K562 (cell line): ENCODE measurements at regions not wholly inside any gene's neighbourhood (a gene's known extent, or its start where the extent isn't known, plus 50 kb on each side); places are given as distances from the start of the nearest gene placed in this dataset.

ENCODE experiments used
- CREB5 ChIP-seq: fragments of 250-450 bp; sonication (Bioruptor Pico); IDR thresholded peaks from 2 replicates; pipeline ENCODE4 v1.5.0; 2020; ENCODE audit warnings: mild to moderate bottlenecking
- CTCF ChIP-seq, 3 experiments: IDR thresholded peaks in 2 of 3; conservative IDR thresholded peaks in 1 of 3; 2 replicates each; pipeline ENCODE4 v1.5.1; 2011 to 2012; ENCODE audit warnings: low read length in 3 of 3, mild to moderate bottlenecking in 3 of 3, control low read depth in 2 of 3, improper control_type of control experiment in 1 of 3, inconsistent platforms in 1 of 3, low read depth in 1 of 3, mixed read lengths in 1 of 3, moderate library complexity in 1 of 3; ENCODE audit not compliant: insufficient read depth in 2 of 3
- MXI1 ChIP-seq: IDR thresholded peaks from 2 replicates; pipeline ENCODE4 v1.6.1; 2011; ENCODE audit warnings: low read depth, mild to moderate bottlenecking, improper control_type of control experiment, low read length
- ZNF311 ChIP-seq: fragments of 250-450 bp; sonication (Bioruptor Pico); IDR thresholded peaks from 2 replicates; pipeline ENCODE4 v1.4.0; 2020; ENCODE audit warnings: mild to moderate bottlenecking, moderate library complexity

- TF ChIP-seq ZNF311, result no peak
- TF ChIP-seq CREB5 (CRISPR knock-in tag), result no peak
- no peak for TF ChIP-seq CTCF (IDR thresholded peaks at IDR 0.05 in 2 of 3, conservative IDR thresholded peaks at IDR 0.05 in 1 of 3; ENCODE audit: insufficient read depth in 2 of 3, low read depth in 1 of 3, low read length in 3 of 3)
- TF ChIP-seq MXI1, result no peak
Observed at GRCh38 chr2:150586858-150587257, 99.4 kb upstream of the RND3 start.
